AG04449 (cell line): ENCODE measurements at regions not wholly inside any gene's neighbourhood (a gene's known extent, or its start where the extent isn't known, plus 50 kb on each side); places are given as distances from the start of the nearest gene placed in this dataset.

Experiments used
- CTCF ChIA-PET: fragments of 350-600 bp; formaldehyde crosslinking; extraction: SDS; loops from one replicate; lab custom pipeline; 2021; ENCODE audit warnings: antibody characterized with exemption; lab: Yijun Ruan, JAX
- POLR2A ChIA-PET: fragments of 400-600, 350-600 bp; formaldehyde crosslinking; extraction: SDS; loops from one replicate; lab custom pipeline; 2020; ENCODE audit warnings: antibody characterized with exemption, inconsistent platforms; lab: Yijun Ruan, JAX
- DNase-seq: peaks from one replicate; pipeline ENCODE4 v3.0.0-alpha.2; 2010; ENCODE audit warnings: low read depth, low spot score
- H3K4me3 ChIP-seq: 2 replicates; pipeline ENCODE4 v1.5.1; 2011; ENCODE audit warnings: low read depth, mild to moderate bottlenecking, control low read depth, low read length
- TF ChIP-seq, protein P1 (sequence below): IDR thresholded peaks from one replicate; pipeline ENCODE4 v1.5.1; 2011; ENCODE audit warnings: mild to moderate bottlenecking, moderate library complexity, low read length, control low read depth, inconsistent platforms; ENCODE audit not compliant: insufficient read depth; ENCODE audit errors: missing control alignments

DNA sequence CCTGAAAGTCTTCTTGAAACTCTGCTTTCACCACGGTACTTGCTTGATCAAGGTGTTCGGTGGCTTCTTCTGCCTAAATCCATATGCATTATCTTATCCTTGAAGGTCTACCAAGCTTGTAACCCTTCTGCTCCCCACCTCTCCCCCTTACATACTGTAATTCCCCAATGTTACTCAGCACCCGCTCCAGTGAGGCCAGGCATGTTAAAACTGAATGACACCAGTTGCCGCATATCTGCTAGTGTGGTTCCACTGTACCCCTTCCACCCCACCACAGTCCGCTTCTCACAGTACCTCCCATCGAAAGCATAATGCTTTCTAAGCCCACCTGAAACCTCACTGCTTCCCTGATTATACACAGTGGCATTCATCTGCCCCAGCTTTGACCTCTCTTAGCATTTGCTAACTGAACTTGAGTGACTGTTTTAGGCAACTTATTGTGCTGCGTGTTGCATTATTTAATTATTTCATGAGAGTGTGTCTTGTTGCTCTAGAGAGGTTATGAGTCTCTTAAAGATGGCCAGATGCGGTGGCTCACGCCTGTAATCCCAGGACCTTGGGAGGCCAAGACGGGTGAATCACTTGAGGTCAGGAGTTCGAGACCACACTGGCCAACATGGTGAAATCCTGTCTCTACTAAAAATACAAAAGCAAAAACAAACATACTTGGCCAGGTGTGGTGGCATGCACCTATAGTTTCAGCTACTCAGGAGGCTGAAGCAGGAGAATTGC lies 87.6 kb upstream of the MBNL2 start:
- ChIA-PET POLR2A (no interaction called here), CTCF (no interaction called here)
- DNase-seq: no peak
- TF ChIP-seq, protein P1, sequence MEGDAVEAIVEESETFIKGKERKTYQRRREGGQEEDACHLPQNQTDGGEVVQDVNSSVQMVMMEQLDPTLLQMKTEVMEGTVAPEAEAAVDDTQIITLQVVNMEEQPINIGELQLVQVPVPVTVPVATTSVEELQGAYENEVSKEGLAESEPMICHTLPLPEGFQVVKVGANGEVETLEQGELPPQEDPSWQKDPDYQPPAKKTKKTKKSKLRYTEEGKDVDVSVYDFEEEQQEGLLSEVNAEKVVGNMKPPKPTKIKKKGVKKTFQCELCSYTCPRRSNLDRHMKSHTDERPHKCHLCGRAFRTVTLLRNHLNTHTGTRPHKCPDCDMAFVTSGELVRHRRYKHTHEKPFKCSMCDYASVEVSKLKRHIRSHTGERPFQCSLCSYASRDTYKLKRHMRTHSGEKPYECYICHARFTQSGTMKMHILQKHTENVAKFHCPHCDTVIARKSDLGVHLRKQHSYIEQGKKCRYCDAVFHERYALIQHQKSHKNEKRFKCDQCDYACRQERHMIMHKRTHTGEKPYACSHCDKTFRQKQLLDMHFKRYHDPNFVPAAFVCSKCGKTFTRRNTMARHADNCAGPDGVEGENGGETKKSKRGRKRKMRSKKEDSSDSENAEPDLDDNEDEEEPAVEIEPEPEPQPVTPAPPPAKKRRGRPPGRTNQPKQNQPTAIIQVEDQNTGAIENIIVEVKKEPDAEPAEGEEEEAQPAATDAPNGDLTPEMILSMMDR: no peak
- H3K4me3 ChIP-seq: no peak overlapping the region

DNA sequence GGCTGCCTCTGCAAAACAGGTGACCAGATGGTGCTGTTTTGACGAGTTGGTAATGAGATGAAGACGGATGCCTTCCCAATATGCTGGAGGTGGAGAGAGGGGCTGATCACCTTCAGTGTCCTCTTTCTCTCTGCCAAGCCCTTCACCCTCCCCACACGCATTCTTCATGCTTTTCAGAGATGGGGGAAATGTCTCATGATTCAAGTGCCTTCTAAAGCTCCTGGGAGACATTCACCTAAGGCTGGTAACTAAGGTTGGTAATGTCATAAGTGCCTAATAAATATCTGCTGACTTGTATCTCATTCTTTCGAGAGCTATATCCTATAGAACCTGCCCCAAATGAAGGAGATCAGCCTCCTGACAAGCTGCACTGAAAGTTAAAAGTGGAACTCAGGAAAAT lies 86.2 kb upstream of the MBNL2 start:
- H3K4me3 ChIP-seq: no peak overlapping the region
- DNase-seq: no peak
- TF ChIP-seq, protein P1: no peak
- CTCF ChIA-PET: interaction anchor here (1.2 to 1.4 kb wide), 2 partner anchors 10 to 27 kb away, joined by 7 read pairs; no protein-coding TSS in a partner anchor
- POLR2A ChIA-PET: no interaction called here

DNA sequence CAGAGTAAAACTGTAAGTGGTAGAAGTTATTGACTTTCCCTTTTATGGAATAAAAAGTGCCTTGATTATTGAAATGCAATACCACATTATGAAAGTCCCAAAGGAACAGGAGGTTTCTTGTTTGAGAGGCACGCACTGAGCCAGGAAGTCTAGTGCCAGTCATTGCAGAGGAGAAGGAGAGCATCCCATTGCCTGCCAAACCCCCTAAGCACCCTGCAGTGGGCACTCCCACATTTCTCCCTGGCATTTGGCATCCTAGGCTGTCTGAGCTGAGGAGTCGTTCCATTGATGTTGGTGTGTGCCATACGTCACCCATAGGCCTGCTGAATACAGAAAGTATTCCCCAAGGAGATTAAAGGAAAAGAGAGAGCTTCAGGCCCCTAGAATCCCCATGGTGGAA lies 85.7 kb upstream of the MBNL2 start:
- ChIA-PET POLR2A (no interaction called here), CTCF (interaction anchor here (1.2 to 1.4 kb wide), 2 partner anchors 11 to 27 kb away, joined by 7 read pairs; no protein-coding TSS in a partner anchor)
- no peak for DNase-seq
- H3K4me3 ChIP-seq: no peak overlapping the region
- TF ChIP-seq, protein P1: no peak

DNA sequence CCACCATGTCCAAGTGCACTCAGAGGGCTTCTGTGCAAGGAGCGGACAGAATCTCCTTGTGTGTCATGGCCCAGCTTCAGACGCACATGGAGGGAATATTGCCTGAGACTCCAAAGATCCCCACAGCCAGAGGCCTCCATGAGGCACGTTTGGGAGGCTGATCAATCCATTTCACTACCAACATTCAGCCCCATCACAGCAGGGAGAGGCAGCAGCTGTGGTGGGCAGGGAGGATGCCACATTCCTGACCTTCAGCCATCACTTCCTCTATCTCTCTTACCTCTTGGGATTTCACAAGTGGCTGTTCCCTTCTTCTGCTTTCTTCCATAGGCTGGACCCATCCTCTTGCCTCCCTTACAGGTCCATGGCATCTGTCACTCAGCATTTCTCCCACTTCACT lies 82.4 kb upstream of the MBNL2 start:
- TF ChIP-seq, protein P1: no peak
- no peak for DNase-seq
- ChIA-PET CTCF (interaction anchor here (1.3 to 4.2 kb wide), 3 partner anchors 14 to 220 kb away, joined by 3 to 26 read pairs (median 15); no protein-coding TSS in a partner anchor), POLR2A (no interaction called here)
- no peak overlapping the region for H3K4me3 ChIP-seq

DNA sequence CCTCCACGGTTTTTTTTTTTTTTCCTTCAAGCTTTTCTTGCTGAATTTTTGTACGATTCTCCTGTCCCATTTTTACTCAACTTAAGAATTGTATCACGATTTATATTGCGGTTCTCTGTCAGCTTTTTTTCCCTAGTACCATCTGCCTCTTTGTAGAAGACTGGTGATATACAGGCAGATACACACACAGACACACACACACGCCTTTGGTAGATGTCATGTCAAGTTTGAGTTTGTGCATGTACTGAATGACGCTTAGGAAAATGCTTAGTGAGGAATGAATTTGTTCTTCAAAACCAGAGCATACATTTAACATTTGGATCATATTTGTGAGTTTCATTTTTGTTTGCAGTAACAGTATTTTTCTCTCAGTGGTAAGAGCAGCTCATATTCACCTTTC lies 82.0 kb upstream of the MBNL2 start:
- no peak for DNase-seq
- H3K4me3 ChIP-seq: no peak overlapping the region
- ChIA-PET CTCF (interaction anchor here (1.3 to 4.2 kb wide), 3 partner anchors 14 to 219 kb away, joined by 3 to 26 read pairs (median 15); no protein-coding TSS in a partner anchor), POLR2A (no interaction called here)
- TF ChIP-seq, protein P1: no peak

DNA sequence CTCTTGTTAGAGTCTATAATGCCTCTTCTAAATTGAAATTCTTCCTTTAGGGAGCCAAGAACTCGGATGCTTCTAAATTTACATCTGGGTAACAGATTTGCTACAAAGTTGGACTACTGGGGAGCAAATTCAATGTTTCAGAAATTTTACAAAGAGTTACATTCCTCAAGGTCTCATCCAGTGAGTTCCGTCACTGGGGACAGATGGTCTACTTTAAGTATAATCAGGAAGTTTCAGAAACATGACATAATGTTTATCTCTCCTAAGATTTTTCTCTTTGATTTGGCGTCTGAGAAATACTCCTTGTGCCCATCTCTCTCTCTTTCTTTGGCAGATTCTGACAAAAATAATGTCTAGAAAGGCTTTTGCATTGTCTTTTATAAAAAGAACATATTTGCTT lies 81.5 kb upstream of the MBNL2 start:
- CTCF ChIA-PET: interaction anchor here (0.9 to 4.2 kb wide), 5 partner anchors 15 to 219 kb away, joined by 3 to 26 read pairs (median 5); no protein-coding TSS in a partner anchor
- no peak overlapping the region for H3K4me3 ChIP-seq
- POLR2A ChIA-PET: no interaction called here
- TF ChIP-seq, protein P1: no peak
- no peak for DNase-seq
